Tibial nerve (tissue), 4 donors: ENCODE measurements at regions not wholly inside any gene's neighbourhood (a gene's known extent, or its start where the extent isn't known, plus 50 kb on each side); places are given as distances from the start of the nearest gene placed in this dataset.
"Not testable (repeated sequence)": the region's sequence is repeated elsewhere in the genome, so short reads cannot be mapped to it uniquely, and the experiment has no call there.

Experiments
- DNase-seq, 2 donors: peaks; one replicate each; pipeline ENCODE4 v3.0.0-alpha.2; 2019; ENCODE audit warnings: low spot score in 2 of 2
- H3K27ac ChIP-seq, 4 donors: fragments of 200-600 bp; sonication (generic) in 3 of 4; one replicate each; pipeline ENCODE4 v1.5.1; 2017 to 2019; ENCODE audit warnings: mild to moderate bottlenecking in 1 of 4
- H3K27me3 ChIP-seq, 2 donors: fragments of 200-600 bp; sonication (generic) in 1 of 2; one replicate each; pipeline versions ENCODE4 v1.5.1 to v1.6.0; 2017 to 2019
- H3K36me3 ChIP-seq, 3 donors: fragments of 200-600 bp; sonication (generic); one replicate each; pipeline ENCODE4 v1.5.1; 2018 to 2019
- H3K4me1 ChIP-seq, 4 donors: fragments of 200-600 bp; sonication (generic) in 3 of 4; one replicate each; pipeline ENCODE4 v1.5.1; 2017 to 2019
- H3K4me3 ChIP-seq, 4 donors: fragments of 200-600 bp; sonication (generic) in 3 of 4; one replicate each; pipeline ENCODE4 v1.5.1; 2017 to 2019; ENCODE audit warnings: mild to moderate bottlenecking in 1 of 4, moderate library complexity in 1 of 4
- H3K9me3 ChIP-seq, 4 donors: fragments of 200-600 bp; sonication (generic) in 3 of 4; one replicate each; pipeline ENCODE4 v1.5.1; 2017 to 2019
- EP300 ChIP-seq, 2 donors: sonication (generic); formaldehyde crosslinking; IDR thresholded peaks; one replicate each; pipeline ENCODE4 v1.6.1; 2017; ENCODE audit warnings: antibody characterized with exemption in 2 of 2, mild to moderate bottlenecking in 1 of 2
- POLR2A ChIP-seq, 2 donors: fragments of 450-650 bp; IDR thresholded peaks; one replicate each; pipeline ENCODE4 v1.6.1; 2017; ENCODE audit warnings: antibody characterized with exemption in 2 of 2, mild to moderate bottlenecking in 2 of 2, moderate library complexity in 2 of 2
- WGBS, 2 donors: methylation state at CpG; one replicate each; pipeline ENCODE4 v1.1.5; 2018; 5-methylcytosine and 5-hydroxymethylcytosine counted together
- TF ChIP-seq, protein P1 (sequence below), 5 experiments: fragments of 200-600 bp in 3 of 5; fragments of 450-650 bp in 2 of 5; sonication (generic) in 3 of 5; IDR thresholded peaks; one replicate each; pipeline ENCODE4 v1.5.1; 2016 to 2019; ENCODE audit warnings: antibody characterized with exemption in 5 of 5, mild to moderate bottlenecking in 3 of 5, moderate library complexity in 2 of 5

GRCh38 chr11:45409587-45409986, 123.4 kb upstream of the SYT13 start:
- no peak for DNase-seq
- Histone ChIP-seq H3K27me3 (peaks cover 0 to 45% of the 10 kb centered on the region in 2 donors), H3K36me3 (no peaks in the 10 kb centered on the region), H3K9me3 (no peaks in the 10 kb centered on the region), H3K4me1 (no peaks in the 10 kb centered on the region), H3K4me3 (no peak overlapping the region), H3K27ac (no peak overlapping the region)
- TF ChIP-seq POLR2A (IDR thresholded peaks at IDR 0.05) (no peak), EP300 (IDR thresholded peaks at IDR 0.05) (no peak)
- TF ChIP-seq, protein P1, sequence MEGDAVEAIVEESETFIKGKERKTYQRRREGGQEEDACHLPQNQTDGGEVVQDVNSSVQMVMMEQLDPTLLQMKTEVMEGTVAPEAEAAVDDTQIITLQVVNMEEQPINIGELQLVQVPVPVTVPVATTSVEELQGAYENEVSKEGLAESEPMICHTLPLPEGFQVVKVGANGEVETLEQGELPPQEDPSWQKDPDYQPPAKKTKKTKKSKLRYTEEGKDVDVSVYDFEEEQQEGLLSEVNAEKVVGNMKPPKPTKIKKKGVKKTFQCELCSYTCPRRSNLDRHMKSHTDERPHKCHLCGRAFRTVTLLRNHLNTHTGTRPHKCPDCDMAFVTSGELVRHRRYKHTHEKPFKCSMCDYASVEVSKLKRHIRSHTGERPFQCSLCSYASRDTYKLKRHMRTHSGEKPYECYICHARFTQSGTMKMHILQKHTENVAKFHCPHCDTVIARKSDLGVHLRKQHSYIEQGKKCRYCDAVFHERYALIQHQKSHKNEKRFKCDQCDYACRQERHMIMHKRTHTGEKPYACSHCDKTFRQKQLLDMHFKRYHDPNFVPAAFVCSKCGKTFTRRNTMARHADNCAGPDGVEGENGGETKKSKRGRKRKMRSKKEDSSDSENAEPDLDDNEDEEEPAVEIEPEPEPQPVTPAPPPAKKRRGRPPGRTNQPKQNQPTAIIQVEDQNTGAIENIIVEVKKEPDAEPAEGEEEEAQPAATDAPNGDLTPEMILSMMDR (IDR thresholded peaks at IDR 0.05), result no peak
- 57% methylated on average over 6 of the region's 6 CpGs; no CpG with 5 or more reads in 1 of the 2 donors for WGBS, 2 donors

GRCh38 chr11:45407226-45407625, 121.1 kb upstream of the SYT13 start:
- WGBS, 2 donors, result 42 to 54% methylated on average over 4 of the region's 4 CpGs
- Histone ChIP-seq H3K36me3 (no peaks in the 10 kb centered on the region), H3K4me1 (no peaks in the 10 kb centered on the region), H3K9me3 (no peaks in the 10 kb centered on the region), H3K4me3 (no peak overlapping the region), H3K27ac (no peak overlapping the region), H3K27me3 (peaks cover 0 to 26% of the 10 kb centered on the region in 2 donors)
- TF ChIP-seq EP300 (IDR thresholded peaks at IDR 0.05) (no peak), POLR2A (IDR thresholded peaks at IDR 0.05) (no peak)
- TF ChIP-seq, protein P1 (IDR thresholded peaks at IDR 0.05), result no peak
- no peak for DNase-seq

DNA sequence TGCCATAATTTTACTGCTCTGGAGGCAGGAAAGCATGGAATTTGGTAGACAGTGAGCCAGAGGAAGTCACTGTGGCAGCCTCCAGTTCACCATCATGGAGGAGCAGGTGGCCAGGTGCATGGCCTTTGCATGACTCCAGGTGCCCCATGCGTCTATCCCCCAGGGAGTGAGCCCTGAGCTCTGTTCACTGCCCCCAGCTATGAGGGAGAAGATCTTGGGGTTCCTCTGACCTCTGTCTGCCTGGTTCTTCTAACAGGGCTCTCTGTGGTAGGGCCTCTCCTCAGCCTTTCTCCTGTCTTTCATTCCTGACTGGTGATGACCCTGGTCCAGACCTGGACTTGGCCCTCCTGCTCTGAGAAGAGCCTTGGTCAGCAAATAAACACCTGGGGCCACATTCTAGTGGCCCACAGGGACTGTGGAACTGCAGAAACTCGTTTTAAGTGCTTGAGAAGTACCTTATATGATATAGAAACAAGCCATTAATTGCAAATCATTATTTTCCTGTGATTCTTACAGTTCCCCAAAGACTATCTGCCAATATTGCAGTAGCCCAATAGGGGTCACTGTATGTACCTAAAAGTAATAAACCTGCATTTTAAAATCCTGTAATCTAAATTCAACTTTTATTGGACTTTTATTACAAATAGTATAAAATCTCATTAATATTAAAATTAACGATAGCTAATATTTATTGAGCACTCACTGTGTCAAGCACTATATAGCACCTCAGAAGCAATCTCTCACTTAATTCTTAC, 120.0 kb upstream of the SYT13 start:
- Histone ChIP-seq H3K27me3 (peaks cover 0 to 19% of the 10 kb centered on the region in 2 donors), H3K9me3 (no peaks in the 10 kb centered on the region), H3K36me3 (no peaks in the 10 kb centered on the region), H3K4me3 (no peak overlapping the region), H3K4me1 (no peaks in the 10 kb centered on the region), H3K27ac (no peak overlapping the region)
- WGBS, 2 donors, result 62 to 68% methylated on average over 3 of the region's 3 CpGs
- no peak for DNase-seq
- TF ChIP-seq, protein P1 (IDR thresholded peaks at IDR 0.05), result peak in 2 of 5 experiments; percentile 14 to 20
- TF ChIP-seq EP300 (IDR thresholded peaks at IDR 0.05), result no peak

DNA sequence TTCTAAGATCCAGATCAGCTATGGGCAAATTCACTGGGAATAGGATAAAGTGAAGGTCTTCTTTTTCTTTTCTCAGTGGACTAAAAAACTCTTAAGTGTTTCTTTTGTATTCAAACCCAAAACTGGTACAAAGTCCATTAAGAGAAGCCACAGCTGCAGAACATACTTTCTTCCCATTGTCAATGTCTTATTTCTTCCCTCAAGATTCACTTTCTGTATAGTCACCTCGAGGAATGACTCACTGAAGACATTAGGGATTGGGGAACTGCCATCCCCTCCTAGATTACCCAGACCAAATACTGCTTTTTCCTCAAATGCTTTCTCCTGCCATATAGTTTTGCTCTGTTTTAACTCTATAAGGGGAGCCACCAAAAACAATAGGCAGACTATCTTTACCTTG, 117.4 kb upstream of the SYT13 start:
- H3K27me3 ChIP-seq, H3K27ac ChIP-seq: not testable (repeated sequence)
- 9 to 10% methylated on average over 1 of the region's 1 CpG for WGBS, 2 donors

GRCh38 chr11:45402049-45402630, 116.0 kb upstream of the SYT13 start:
- TF ChIP-seq, protein P1 (IDR thresholded peaks at IDR 0.05), result no peak
- no peak for TF ChIP-seq POLR2A (IDR thresholded peaks at IDR 0.05)
- no peak for TF ChIP-seq EP300 (IDR thresholded peaks at IDR 0.05)
- H3K36me3 ChIP-seq, result no peaks in the 10 kb centered on the region
- no peak for DNase-seq
- no peak overlapping the region for H3K4me3 ChIP-seq
- H3K4me1 ChIP-seq, result no peaks in the 10 kb centered on the region
- 90 to 91% methylated on average over 1 of the region's 1 CpG for WGBS, 2 donors
- H3K9me3 ChIP-seq, result no peaks in the 10 kb centered on the region
- H3K27me3 ChIP-seq, result peaks cover 0 to 6% of the 10 kb centered on the region in 2 donors
- H3K27ac ChIP-seq, result no peak overlapping the region

More for the DNA sequence above, 117.4 kb upstream of the SYT13 start:
- H3K9me3 ChIP-seq, H3K4me3 ChIP-seq, H3K4me1 ChIP-seq, DNase-seq, H3K36me3 ChIP-seq: not testable (repeated sequence)
